Uterus (tissue), 3 donors: ENCODE measurements at regions not wholly inside any gene's neighbourhood (a gene's known extent, or its start where the extent isn't known, plus 50 kb on each side); places are given as distances from the start of the nearest gene placed in this dataset.

Source experiments
- DNase-seq, 2 donors: peaks; one replicate each; pipeline ENCODE4 v3.0.0-alpha.2; 2019 to 2020
- H3K27ac ChIP-seq, 2 donors: fragments of 200-600 bp; sonication (generic); 1 replicate in 1 of 2; 2 replicates in 1 of 2; pipeline ENCODE4 v1.5.1; 2016 to 2018
- H3K27me3 ChIP-seq, 2 donors: fragments of 200-600 bp; sonication (generic); one replicate each; pipeline ENCODE4 v1.5.1; 2018 to 2019; ENCODE audit warnings: control low read depth in 1 of 2
- H3K36me3 ChIP-seq, 2 donors: fragments of 200-600 bp; sonication (generic); one replicate each; pipeline ENCODE4 v1.5.1; 2019; ENCODE audit warnings: control low read depth in 1 of 2
- H3K4me1 ChIP-seq, 2 donors: fragments of 200-600 bp; sonication (generic); one replicate each; pipeline ENCODE4 v1.5.1; 2018 to 2019; ENCODE audit warnings: control low read depth in 1 of 2
- H3K4me3 ChIP-seq, 2 donors: fragments of 200-600 bp; sonication (generic); 1 replicate in 1 of 2; 2 replicates in 1 of 2; pipeline ENCODE4 v1.5.1; 2018 to 2019; ENCODE audit warnings: mild to moderate bottlenecking in 1 of 2
- H3K9me3 ChIP-seq, 2 donors: fragments of 200-600 bp; sonication (generic); one replicate each; pipeline ENCODE4 v1.5.1; 2019; ENCODE audit warnings: control low read depth in 1 of 2
- CTCF ChIP-seq, 4 experiments: fragments of 200-600 bp in 2 of 4; fragments of 450-650 bp in 2 of 4; sonication (generic) in 2 of 4; IDR thresholded peaks; one replicate each; pipeline ENCODE4 v1.5.1; 2016 to 2019; ENCODE audit warnings: antibody characterized with exemption in 4 of 4, mild to moderate bottlenecking in 2 of 4, moderate library complexity in 1 of 4
- POLR2A ChIP-seq, 2 donors: fragments of 450-650 bp; IDR thresholded peaks; one replicate each; pipeline ENCODE4 v1.6.1; 2016; ENCODE audit warnings: antibody characterized with exemption in 2 of 2, mild to moderate bottlenecking in 1 of 2, moderate library complexity in 1 of 2
- intact Hi-C: fragments of 100-400 bp; cut with DNase I; formaldehyde crosslinking; loops from one replicate; pipeline ENCODE4 v1.15.1; 2023; ENCODE audit warnings: low total_unique reads
- donor health status: DM: yes; HTN: yes; CAD: no.

- H3K4me1 ChIP-seq: no peaks in the 10 kb centered on the region
- TF ChIP-seq POLR2A (IDR thresholded peaks at IDR 0.05) (no peak), CTCF (IDR thresholded peaks at IDR 0.05) (no peak)
- intact Hi-C loops: no loop called here
- no peaks in the 10 kb centered on the region for H3K36me3 ChIP-seq
- no peak overlapping the region for H3K27ac ChIP-seq
- H3K9me3 ChIP-seq: no peaks in the 10 kb centered on the region
- no peaks in the 10 kb centered on the region for H3K27me3 ChIP-seq
- no peak overlapping the region for H3K4me3 ChIP-seq
- DNase-seq: no peak
Observed at GRCh38 chr5:105088961-105089360, 1526.4 kb upstream of the NUDT12 start.

- DNase-seq: no peak
- intact Hi-C loops: no loop called here
- TF ChIP-seq CTCF (IDR thresholded peaks at IDR 0.05) (no peak), POLR2A (IDR thresholded peaks at IDR 0.05) (no peak)
Observed at GRCh38 chr5:105088102-105088501, 1525.5 kb upstream of the NUDT12 start.

GRCh38 chr5:105057893-105058292 is 1495.3 kb upstream of the NUDT12 start:
- intact Hi-C loops: no loop called here
- Histone ChIP-seq H3K9me3 (no peaks in the 10 kb centered on the region), H3K27me3 (no peaks in the 10 kb centered on the region), H3K4me1 (no peaks in the 10 kb centered on the region), H3K36me3 (no peaks in the 10 kb centered on the region), H3K27ac (no peak overlapping the region), H3K4me3 (no peak overlapping the region)
- no peak for DNase-seq
- TF ChIP-seq POLR2A (IDR thresholded peaks at IDR 0.05) (no peak), CTCF (IDR thresholded peaks at IDR 0.05) (no peak)

More at GRCh38 chr5:105088102-105088501, 1525.5 kb upstream of the NUDT12 start:
- H3K4me3 ChIP-seq: no peak overlapping the region
- no peaks in the 10 kb centered on the region for H3K36me3 ChIP-seq
- H3K9me3 ChIP-seq: no peaks in the 10 kb centered on the region
- no peaks in the 10 kb centered on the region for H3K4me1 ChIP-seq
- no peaks in the 10 kb centered on the region for H3K27me3 ChIP-seq
- no peak overlapping the region for H3K27ac ChIP-seq

- Histone ChIP-seq H3K9me3 (no peaks in the 10 kb centered on the region), H3K36me3 (no peaks in the 10 kb centered on the region), H3K4me3 (no peak overlapping the region), H3K27me3 (no peaks in the 10 kb centered on the region), H3K4me1 (no peaks in the 10 kb centered on the region), H3K27ac (no peak overlapping the region)
- no peak for DNase-seq
- intact Hi-C loops: no loop called here
- TF ChIP-seq POLR2A (IDR thresholded peaks at IDR 0.05) (no peak), CTCF (IDR thresholded peaks at IDR 0.05) (no peak)
Observed at GRCh38 chr5:105057001-105057436, 1494.4 kb upstream of the NUDT12 start.

GRCh38 chr5:105054406-105054805 is 1491.8 kb upstream of the NUDT12 start:
- Histone ChIP-seq H3K36me3 (no peaks in the 10 kb centered on the region), H3K9me3 (no peaks in the 10 kb centered on the region), H3K27me3 (no peaks in the 10 kb centered on the region), H3K4me1 (no peaks in the 10 kb centered on the region), H3K27ac (no peak overlapping the region), H3K4me3 (no peak overlapping the region)
- DNase-seq: no peak
- TF ChIP-seq POLR2A (IDR thresholded peaks at IDR 0.05) (no peak), CTCF (IDR thresholded peaks at IDR 0.05) (no peak)
- intact Hi-C loops: no loop called here
